Upper lobe of left lung (tissue), 4 donors: ENCODE measurements at regions not wholly inside any gene's neighbourhood (a gene's known extent, or its start where the extent isn't known, plus 50 kb on each side); places are given as distances from the start of the nearest gene placed in this dataset.

Experiments
- CTCF ChIP-seq, 6 experiments: fragments of 450-650 bp in 4 of 6; fragments of 200-600 bp in 2 of 6; sonication (generic) in 2 of 6; IDR thresholded peaks; one replicate each; pipeline ENCODE4 v1.5.1; 2016 to 2019; ENCODE audit warnings: antibody characterized with exemption in 6 of 6
- POLR2A ChIP-seq, 4 donors: fragments of 450-650 bp; IDR thresholded peaks; one replicate each; pipeline ENCODE4 v1.5.1; 2016 to 2017; ENCODE audit warnings: antibody characterized with exemption in 4 of 4, mild to moderate bottlenecking in 2 of 4
- POLR2AphosphoS5 ChIP-seq, 2 donors: sonication (generic); formaldehyde crosslinking; IDR thresholded peaks; one replicate each; pipeline ENCODE4 v1.5.1; 2017; ENCODE audit warnings: antibody characterized with exemption in 2 of 2

- TF ChIP-seq CTCF (IDR thresholded peaks at IDR 0.05): no peak
- TF ChIP-seq POLR2AphosphoS5 (IDR thresholded peaks at IDR 0.05): no peak
- TF ChIP-seq POLR2A (IDR thresholded peaks at IDR 0.05): no peak
Observed at GRCh38 chr1:81234237-81234636, 566.5 kb upstream of the ADGRL2 start.
